SJSA1 (cell line): ENCODE measurements at regions not wholly inside any gene's neighbourhood (a gene's known extent, or its start where the extent isn't known, plus 50 kb on each side); places are given as distances from the start of the nearest gene placed in this dataset.

Experiments
- DNase-seq, 2 experiments: peaks; one replicate each; pipeline ENCODE4 v3.0.0-alpha.2; 2015 to 2020; ENCODE audit warnings: low spot score in 2 of 2, low read depth in 1 of 2
- H3K27ac ChIP-seq: fragments of 250-450 bp; sonication (Bioruptor Pico); 2 replicates; pipeline ENCODE4 v1.5.1; 2020; ENCODE audit warnings: mild to moderate bottlenecking, moderate library complexity
- H3K27me3 ChIP-seq: fragments of 250-450 bp; sonication (Bioruptor Pico); replicated peaks from 2 replicates; pipeline ENCODE4 v1.5.1; 2020; ENCODE audit warnings: mild to moderate bottlenecking, moderate library complexity
- H3K36me3 ChIP-seq: fragments of 250-450 bp; sonication (Bioruptor Pico); 2 replicates; pipeline ENCODE4 v1.5.1; 2020; ENCODE audit warnings: mild to moderate bottlenecking
- H3K4me1 ChIP-seq: fragments of 250-450 bp; sonication (Bioruptor Pico); replicated peaks from 2 replicates; pipeline ENCODE4 v1.6.1; 2021; ENCODE audit warnings: mild to moderate bottlenecking
- H3K4me3 ChIP-seq: fragments of 250-450 bp; sonication (Bioruptor Pico); 2 replicates; pipeline ENCODE4 v1.5.1; 2020; ENCODE audit warnings: mild to moderate bottlenecking
- H3K9me3 ChIP-seq: fragments of 250-450 bp; sonication (Bioruptor Pico); replicated peaks from 2 replicates; pipeline ENCODE4 v1.5.1; 2020; ENCODE audit warnings: mild to moderate bottlenecking

GRCh38 chr20:7250337-7250736, 482.9 kb downstream of the BMP2 start:
- no peaks in the 10 kb centered on the region for H3K36me3 ChIP-seq
- no peak for DNase-seq
- no peak overlapping the region for H3K4me3 ChIP-seq
- H3K27me3 ChIP-seq: no peaks in the 10 kb centered on the region
- H3K9me3 ChIP-seq: no peaks in the 10 kb centered on the region
- no peaks in the 10 kb centered on the region for H3K4me1 ChIP-seq
- no peak overlapping the region for H3K27ac ChIP-seq

- no peaks in the 10 kb centered on the region for H3K36me3 ChIP-seq
- no peaks in the 10 kb centered on the region for H3K9me3 ChIP-seq
- H3K27me3 ChIP-seq: no peaks in the 10 kb centered on the region
- DNase-seq: no peak
- H3K4me1 ChIP-seq: no peaks in the 10 kb centered on the region
- H3K4me3 ChIP-seq: no peak overlapping the region
- H3K27ac ChIP-seq: no peak overlapping the region
Observed at GRCh38 chr20:7257099-7257498, 489.6 kb downstream of the BMP2 start.

GRCh38 chr20:7257692-7258466, 490.4 kb downstream of the BMP2 start:
- Histone ChIP-seq H3K36me3 (no peaks in the 10 kb centered on the region), H3K27me3 (no peaks in the 10 kb centered on the region), H3K4me3 (no peak overlapping the region), H3K27ac (no peak overlapping the region), H3K4me1 (no peaks in the 10 kb centered on the region), H3K9me3 (no peaks in the 10 kb centered on the region)
- DNase-seq: no peak

GRCh38 chr20:7262803-7263202, 495.3 kb downstream of the BMP2 start:
- no peaks in the 10 kb centered on the region for H3K27me3 ChIP-seq
- no peak overlapping the region for H3K4me3 ChIP-seq
- DNase-seq: no peak
- no peaks in the 10 kb centered on the region for H3K9me3 ChIP-seq
- H3K27ac ChIP-seq: no peak overlapping the region
- no peaks in the 10 kb centered on the region for H3K36me3 ChIP-seq
- H3K4me1 ChIP-seq: no peaks in the 10 kb centered on the region

- no peak overlapping the region for H3K4me3 ChIP-seq
- H3K27ac ChIP-seq: no peak overlapping the region
- H3K9me3 ChIP-seq: no peaks in the 10 kb centered on the region
- H3K27me3 ChIP-seq: no peaks in the 10 kb centered on the region
- no peak for DNase-seq
- H3K36me3 ChIP-seq: no peaks in the 10 kb centered on the region
- no peaks in the 10 kb centered on the region for H3K4me1 ChIP-seq
Observed at GRCh38 chr20:7264137-7264536, 496.7 kb downstream of the BMP2 start.

GRCh38 chr20:7269452-7269851, 502.0 kb downstream of the BMP2 start:
- DNase-seq: no peak
- no peaks in the 10 kb centered on the region for H3K27me3 ChIP-seq
- no peaks in the 10 kb centered on the region for H3K4me1 ChIP-seq
- H3K9me3 ChIP-seq: no peaks in the 10 kb centered on the region
- H3K27ac ChIP-seq: no peak overlapping the region
- H3K36me3 ChIP-seq: no peaks in the 10 kb centered on the region
- no peak overlapping the region for H3K4me3 ChIP-seq

- H3K36me3 ChIP-seq: no peaks in the 10 kb centered on the region
- no peak overlapping the region for H3K27ac ChIP-seq
- no peaks in the 10 kb centered on the region for H3K9me3 ChIP-seq
- H3K4me1 ChIP-seq: no peaks in the 10 kb centered on the region
- H3K4me3 ChIP-seq: no peak overlapping the region
- no peak for DNase-seq
- H3K27me3 ChIP-seq: no peaks in the 10 kb centered on the region
Observed at GRCh38 chr20:7272512-7272911, 505.0 kb downstream of the BMP2 start.

- no peak overlapping the region for H3K4me3 ChIP-seq
- H3K27me3 ChIP-seq: no peaks in the 10 kb centered on the region
- H3K9me3 ChIP-seq: no peaks in the 10 kb centered on the region
- no peaks in the 10 kb centered on the region for H3K36me3 ChIP-seq
- no peak overlapping the region for H3K27ac ChIP-seq
- DNase-seq: no peak
- no peaks in the 10 kb centered on the region for H3K4me1 ChIP-seq
Observed at GRCh38 chr20:7274870-7275269, 507.4 kb downstream of the BMP2 start.

GRCh38 chr20:7275645-7276237, 508.3 kb downstream of the BMP2 start:
- Histone ChIP-seq H3K9me3 (no peaks in the 10 kb centered on the region), H3K27ac (no peak overlapping the region), H3K36me3 (no peaks in the 10 kb centered on the region), H3K4me1 (no peaks in the 10 kb centered on the region), H3K4me3 (no peak overlapping the region), H3K27me3 (no peaks in the 10 kb centered on the region)
- DNase-seq: no peak

- Histone ChIP-seq H3K4me3 (no peak overlapping the region), H3K27ac (no peak overlapping the region), H3K27me3 (no peaks in the 10 kb centered on the region), H3K4me1 (no peaks in the 10 kb centered on the region), H3K9me3 (no peaks in the 10 kb centered on the region), H3K36me3 (no peaks in the 10 kb centered on the region)
- peak; percentile 24 to 47 for DNase-seq
Observed at GRCh38 chr20:7285918-7286556, 518.6 kb downstream of the BMP2 start.

- Histone ChIP-seq H3K4me1 (no peaks in the 10 kb centered on the region), H3K27me3 (no peaks in the 10 kb centered on the region), H3K4me3 (no peak overlapping the region), H3K36me3 (no peaks in the 10 kb centered on the region), H3K9me3 (no peaks in the 10 kb centered on the region), H3K27ac (no peak overlapping the region)
- DNase-seq: no peak
Observed at GRCh38 chr20:7291323-7291943, 523.9 kb downstream of the BMP2 start.

- Histone ChIP-seq H3K36me3 (no peaks in the 10 kb centered on the region), H3K27me3 (no peaks in the 10 kb centered on the region), H3K4me1 (no peaks in the 10 kb centered on the region), H3K9me3 (no peaks in the 10 kb centered on the region), H3K4me3 (no peak overlapping the region), H3K27ac (no peak overlapping the region)
- no peak for DNase-seq
Observed at GRCh38 chr20:7291946-7292345, 524.5 kb downstream of the BMP2 start.

GRCh38 chr20:7294816-7295360, 527.4 kb downstream of the BMP2 start:
- Histone ChIP-seq H3K36me3 (no peaks in the 10 kb centered on the region), H3K4me1 (no peaks in the 10 kb centered on the region)
- no peak for DNase-seq

GRCh38 chr20:7301807-7302206, 534.3 kb downstream of the BMP2 start:
- Histone ChIP-seq H3K27ac (no peak overlapping the region), H3K4me3 (no peak overlapping the region), H3K9me3 (no peaks in the 10 kb centered on the region), H3K36me3 (no peaks in the 10 kb centered on the region), H3K4me1 (no peaks in the 10 kb centered on the region), H3K27me3 (no peaks in the 10 kb centered on the region)
- no peak for DNase-seq

More at GRCh38 chr20:7294816-7295360, 527.4 kb downstream of the BMP2 start:
- no peak overlapping the region for H3K27ac ChIP-seq
- H3K27me3 ChIP-seq: no peaks in the 10 kb centered on the region
- H3K4me3 ChIP-seq: no peak overlapping the region
- H3K9me3 ChIP-seq: no peaks in the 10 kb centered on the region
